HL-60 (cell line): ENCODE measurements at regions not wholly inside any gene's neighbourhood (a gene's known extent, or its start where the extent isn't known, plus 50 kb on each side); places are given as distances from the start of the nearest gene placed in this dataset.

Source experiments
- DNase-seq, 2 experiments: peaks; one replicate each; pipeline ENCODE4 v3.0.0-alpha.2; 2010 to 2020; ENCODE audit warnings: low read depth in 1 of 2, low spot score in 1 of 2
- H3K27ac ChIP-seq: fragments of 250-450 bp; sonication (Bioruptor Pico); replicated peaks from 2 replicates; pipeline ENCODE4 v1.5.1; 2020; ENCODE audit warnings: mild to moderate bottlenecking, moderate library complexity
- H3K27me3 ChIP-seq: fragments of 250-450 bp; sonication (Bioruptor Pico); 2 replicates; pipeline ENCODE4 v1.5.1; 2021; ENCODE audit warnings: mild to moderate bottlenecking, moderate library complexity; ENCODE audit not compliant: insufficient read depth, poor library complexity, severe bottlenecking
- H3K4me3 ChIP-seq: replicated peaks from 2 replicates; pipeline ENCODE4 v1.5.1; 2011; ENCODE audit warnings: mild to moderate bottlenecking, control low read depth, low read length; ENCODE audit not compliant: insufficient read depth
- CTCF ChIP-seq: IDR thresholded peaks from one replicate; pipeline ENCODE4 v1.5.1; 2011; ENCODE audit warnings: low read length, control low read depth, inconsistent platforms; ENCODE audit not compliant: insufficient read depth
- GABPA ChIP-seq: IDR thresholded peaks from 2 replicates; pipeline ENCODE4 v1.6.1; 2012; ENCODE audit warnings: low read depth
- POLR2AphosphoS5 ChIP-seq: IDR thresholded peaks from 2 replicates; pipeline ENCODE4 v1.6.1; 2012; ENCODE audit warnings: low read depth
- REST ChIP-seq: IDR thresholded peaks from 2 replicates; pipeline ENCODE4 v1.6.1; 2012; ENCODE audit warnings: low read depth; ENCODE audit not compliant: insufficient replicate concordance
- SPI1 ChIP-seq: IDR thresholded peaks from 2 replicates; pipeline ENCODE4 v1.6.1; 2012; ENCODE audit warnings: low read depth, mild to moderate bottlenecking, borderline replicate concordance

- DNase-seq, result no peak
- TF ChIP-seq POLR2AphosphoS5 (no peak), SPI1 (no peak), REST (no peak), GABPA (no peak), CTCF (no peak)
- Histone ChIP-seq H3K4me3 (no peak overlapping the region), H3K27me3 (no peaks in the 10 kb centered on the region), H3K27ac (no peak overlapping the region)
Observed at GRCh38 chr18:42606886-42607495, 508.5 kb downstream of the RIT2 start.

GRCh38 chr18:42611134-42611533, 504.4 kb downstream of the RIT2 start:
- H3K27me3 ChIP-seq, result no peaks in the 10 kb centered on the region
- no peak overlapping the region for H3K4me3 ChIP-seq
- DNase-seq, result peak; percentile 24 to 87
- peak overlapping the region; percentile 52 for H3K27ac ChIP-seq
- no peak for TF ChIP-seq GABPA
- TF ChIP-seq POLR2AphosphoS5, result no peak
- peak; percentile 8 for TF ChIP-seq CTCF
- TF ChIP-seq REST, result no peak
- TF ChIP-seq SPI1, result peak; percentile 81; the same call in 1 of the 2 replicates

GRCh38 chr18:42614619-42615293, 500.7 kb downstream of the RIT2 start:
- Histone ChIP-seq H3K27ac (no peak overlapping the region), H3K4me3 (no peak overlapping the region), H3K27me3 (no peaks in the 10 kb centered on the region)
- no peak for TF ChIP-seq REST
- TF ChIP-seq CTCF, result no peak
- TF ChIP-seq SPI1, result no peak
- TF ChIP-seq GABPA, result no peak
- no peak for TF ChIP-seq POLR2AphosphoS5
- no peak for DNase-seq
